ENCODE measurements at regions not wholly inside any gene's neighbourhood (a gene's known extent, or its start where the extent isn't known, plus 50 kb on each side); places are given as distances from the start of the nearest gene placed in this dataset.
"Not testable (repeated sequence)": the region's sequence is repeated elsewhere in the genome, so short reads cannot be mapped to it uniquely, and the experiment has no call there.

DNA sequence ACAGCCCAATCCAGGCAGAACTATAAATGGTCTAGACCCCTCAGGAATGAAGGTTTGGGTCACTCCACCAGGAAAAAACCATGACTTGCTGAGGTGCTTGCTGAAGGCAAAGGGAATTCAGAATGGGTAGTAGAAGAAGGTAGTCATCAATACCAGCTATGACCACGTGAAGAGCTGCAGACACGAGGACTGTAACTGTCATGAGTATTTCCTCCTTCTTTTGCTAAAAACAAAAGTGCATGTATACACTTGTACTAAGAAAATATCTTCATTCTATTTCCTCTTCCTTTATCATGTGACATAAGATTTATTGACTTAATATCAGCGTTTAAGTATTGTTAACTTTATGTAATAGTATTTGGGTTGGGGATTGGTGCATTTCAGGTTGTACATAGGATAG, 55.5 kb upstream of the KIAA0040 start:
- TF ChIP-seq, protein P1, sequence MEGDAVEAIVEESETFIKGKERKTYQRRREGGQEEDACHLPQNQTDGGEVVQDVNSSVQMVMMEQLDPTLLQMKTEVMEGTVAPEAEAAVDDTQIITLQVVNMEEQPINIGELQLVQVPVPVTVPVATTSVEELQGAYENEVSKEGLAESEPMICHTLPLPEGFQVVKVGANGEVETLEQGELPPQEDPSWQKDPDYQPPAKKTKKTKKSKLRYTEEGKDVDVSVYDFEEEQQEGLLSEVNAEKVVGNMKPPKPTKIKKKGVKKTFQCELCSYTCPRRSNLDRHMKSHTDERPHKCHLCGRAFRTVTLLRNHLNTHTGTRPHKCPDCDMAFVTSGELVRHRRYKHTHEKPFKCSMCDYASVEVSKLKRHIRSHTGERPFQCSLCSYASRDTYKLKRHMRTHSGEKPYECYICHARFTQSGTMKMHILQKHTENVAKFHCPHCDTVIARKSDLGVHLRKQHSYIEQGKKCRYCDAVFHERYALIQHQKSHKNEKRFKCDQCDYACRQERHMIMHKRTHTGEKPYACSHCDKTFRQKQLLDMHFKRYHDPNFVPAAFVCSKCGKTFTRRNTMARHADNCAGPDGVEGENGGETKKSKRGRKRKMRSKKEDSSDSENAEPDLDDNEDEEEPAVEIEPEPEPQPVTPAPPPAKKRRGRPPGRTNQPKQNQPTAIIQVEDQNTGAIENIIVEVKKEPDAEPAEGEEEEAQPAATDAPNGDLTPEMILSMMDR (IDR thresholded peaks at IDR 0.05): not testable (repeated sequence)
- not testable (repeated sequence) for TF ChIP-seq POLR2AphosphoS5, POLR2A (IDR thresholded peaks at IDR 0.05)

Data from breast epithelium (tissue), 3 donors.